Mucosa of descending colon (tissue), 3 donors: ENCODE measurements at regions not wholly inside any gene's neighbourhood (a gene's known extent, or its start where the extent isn't known, plus 50 kb on each side); places are given as distances from the start of the nearest gene placed in this dataset.
"Not testable (repeated sequence)": the region's sequence is repeated elsewhere in the genome, so short reads cannot be mapped to it uniquely, and the experiment has no call there.

ENCODE experiments used
- ATAC-seq: fragments of 200-7000 bp; cut with Tn5 transposase; one replicate; pipeline ENCODE4 v1.9.1; 2020; ENCODE audit warnings: mild to moderate bottlenecking, moderate library complexity
- DNase-seq, 3 donors: peaks; one replicate each; pipeline ENCODE4 v3.0.0-alpha.2; 2020
- H3K36me3 ChIP-seq: fragments of 200-600 bp; one replicate; pipeline ENCODE4 v1.8.0; 2021; ENCODE audit warnings: low read depth, mild to moderate bottlenecking
- H3K4me1 ChIP-seq: fragments of 200-600 bp; one replicate; pipeline ENCODE4 v1.8.0; 2021; ENCODE audit warnings: low read depth, mild to moderate bottlenecking
- H3K4me3 ChIP-seq: fragments of 200-600 bp; one replicate; pipeline ENCODE4 v1.8.0; 2021; ENCODE audit warnings: mild to moderate bottlenecking
- H3K9me3 ChIP-seq: fragments of 200-600 bp; one replicate; pipeline ENCODE4 v1.8.0; 2021; ENCODE audit warnings: mild to moderate bottlenecking
- CTCF ChIP-seq: fragments of 200-600 bp; IDR thresholded peaks from one replicate; pipeline ENCODE4 v1.8.0; 2022; ENCODE audit warnings: antibody characterized with exemption, mild to moderate bottlenecking
- intact Hi-C, 2 donors: fragments of 100-400 bp; cut with DNase I in 1 of 2; cut with micrococcal nuclease in 1 of 2; formaldehyde crosslinking; loops; one replicate each; pipeline versions ENCODE4 v1.11.0 to v1.11.1; 2022; cut with DNase I, micrococcal nuclease
- donor health status: DM: no; HTN: no; CAD: no; lungs with moderate emphysema.
- donor health status: DM: no; HTN: no; CAD: no.
- donor health status: DM: no; HTN: yes; CAD: no.

GRCh38 chr9:42388146-42388690 lies 204.8 kb downstream of the SPATA31A6 start:
- Histone ChIP-seq H3K4me1 (no peaks in the 10 kb centered on the region), H3K36me3 (no peaks in the 10 kb centered on the region), H3K9me3 (no peaks in the 10 kb centered on the region), H3K4me3 (no peak overlapping the region)
- ATAC-seq: peak; percentile 43
- no peak for TF ChIP-seq CTCF
- no peak for DNase-seq
- intact Hi-C loops: no loop called here

GRCh38 chr9:42388846-42389245 lies 205.4 kb downstream of the SPATA31A6 start:
- ATAC-seq: peak; percentile 7
- H3K4me3 ChIP-seq: no peak overlapping the region
- intact Hi-C loops: no loop called here
- H3K4me1 ChIP-seq: no peaks in the 10 kb centered on the region
- no peaks in the 10 kb centered on the region for H3K9me3 ChIP-seq
- no peaks in the 10 kb centered on the region for H3K36me3 ChIP-seq
- no peak for TF ChIP-seq CTCF
- DNase-seq: no peak

GRCh38 chr9:42392773-42393455 lies 209.5 kb downstream of the SPATA31A6 start:
- H3K36me3 ChIP-seq, intact Hi-C loops, DNase-seq, H3K4me3 ChIP-seq, H3K4me1 ChIP-seq, ATAC-seq, H3K9me3 ChIP-seq: not testable (repeated sequence)

GRCh38 chr9:42396318-42396717 lies 212.9 kb downstream of the SPATA31A6 start:
- Histone ChIP-seq H3K9me3 (no peaks in the 10 kb centered on the region), H3K4me1 (no peaks in the 10 kb centered on the region), H3K36me3 (no peaks in the 10 kb centered on the region), H3K4me3 (no peak overlapping the region)
- intact Hi-C loops: no loop called here
- peak; percentile 19 for ATAC-seq
- no peak for TF ChIP-seq CTCF
- DNase-seq: no peak

GRCh38 chr9:42397336-42397735 lies 213.9 kb downstream of the SPATA31A6 start:
- H3K4me1 ChIP-seq, H3K4me3 ChIP-seq, ATAC-seq, H3K36me3 ChIP-seq, H3K9me3 ChIP-seq, intact Hi-C loops, DNase-seq: not testable (repeated sequence)

GRCh38 chr9:42402919-42403318 lies 219.5 kb downstream of the SPATA31A6 start:
- H3K9me3 ChIP-seq, DNase-seq, H3K4me3 ChIP-seq, H3K4me1 ChIP-seq, ATAC-seq, H3K36me3 ChIP-seq, intact Hi-C loops: not testable (repeated sequence)

GRCh38 chr9:42409581-42409980 lies 226.1 kb downstream of the SPATA31A6 start:
- DNase-seq, H3K4me1 ChIP-seq: not testable (repeated sequence)

GRCh38 chr9:42412354-42412753 lies 228.9 kb downstream of the SPATA31A6 start:
- not testable (repeated sequence) for ATAC-seq

More at GRCh38 chr9:42409581-42409980, 226.1 kb downstream of the SPATA31A6 start:
- H3K36me3 ChIP-seq, intact Hi-C loops, H3K9me3 ChIP-seq, H3K4me3 ChIP-seq, ATAC-seq: not testable (repeated sequence)

GRCh38 chr9:42414865-42415264 lies 231.4 kb downstream of the SPATA31A6 start:
- peak; percentile 19 for ATAC-seq

More at GRCh38 chr9:42412354-42412753, 228.9 kb downstream of the SPATA31A6 start:
- intact Hi-C loops, H3K36me3 ChIP-seq, H3K4me1 ChIP-seq, H3K4me3 ChIP-seq, DNase-seq, H3K9me3 ChIP-seq: not testable (repeated sequence)

GRCh38 chr9:42419652-42420051 lies 236.2 kb downstream of the SPATA31A6 start:
- DNase-seq, H3K36me3 ChIP-seq, intact Hi-C loops, H3K4me3 ChIP-seq, H3K9me3 ChIP-seq, H3K4me1 ChIP-seq: not testable (repeated sequence)
- ATAC-seq: peak; percentile 27

More at GRCh38 chr9:42414865-42415264, 231.4 kb downstream of the SPATA31A6 start:
- H3K36me3 ChIP-seq, H3K4me3 ChIP-seq, H3K9me3 ChIP-seq, H3K4me1 ChIP-seq, intact Hi-C loops, DNase-seq: not testable (repeated sequence)

GRCh38 chr9:42420324-42420723 lies 236.9 kb downstream of the SPATA31A6 start:
- H3K9me3 ChIP-seq, H3K36me3 ChIP-seq, H3K4me1 ChIP-seq, ATAC-seq, H3K4me3 ChIP-seq, DNase-seq, intact Hi-C loops: not testable (repeated sequence)
